ENCODE measurements at regions not wholly inside any gene's neighbourhood (a gene's known extent, or its start where the extent isn't known, plus 50 kb on each side); places are given as distances from the start of the nearest gene placed in this dataset.

DNA sequence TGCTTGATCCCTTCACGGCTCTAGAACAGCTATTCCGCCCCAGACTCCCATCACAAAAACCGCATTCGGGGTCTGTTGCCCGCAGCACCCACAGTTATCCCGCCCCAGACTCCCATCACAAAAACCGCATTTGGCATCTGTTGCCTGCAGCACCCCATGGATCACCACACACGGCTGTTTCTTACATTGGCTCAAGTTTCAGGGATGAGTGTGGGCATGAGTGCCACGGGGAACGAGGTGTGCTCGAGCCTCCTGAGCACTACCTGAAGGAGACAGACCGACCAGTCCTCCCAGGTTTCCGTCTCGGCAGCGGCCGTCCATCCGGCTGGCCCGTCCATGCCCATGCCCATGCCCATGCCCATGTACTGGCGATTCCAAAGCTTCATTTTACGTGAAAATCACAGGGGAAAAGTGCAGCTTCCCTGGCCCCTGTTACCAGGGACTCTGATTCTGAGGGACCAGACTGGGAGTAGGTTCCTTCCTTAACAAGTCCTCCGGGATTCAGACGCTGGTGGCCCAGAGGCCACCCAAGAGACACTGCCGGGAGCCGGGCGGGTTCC, 66.4 kb upstream of the INSIG1 start:
- no peak for DNase-seq
- Mint-ChIP-seq H3K36me3 (no peaks in the 10 kb centered on the region), H3K27me3 (peaks cover 0 to 4% of the 10 kb centered on the region in 2 donors), H3K4me3 (no peak overlapping the region), H3K27ac (peak overlapping the region in 1 of 7 donors; percentile 20), H3K9me3 (no peaks in the 10 kb centered on the region), H3K4me1 (no peaks in the 10 kb centered on the region)
- Histone ChIP-seq H3K36me3 (ENCODE audit: insufficient read depth, low read length) (no peaks in the 10 kb centered on the region), H3K4me3 (ENCODE audit: low read length in 2 of 2) (no peak overlapping the region), H3K27ac (ENCODE audit: low read depth, low read length) (no peak overlapping the region), H3K9me3 (ENCODE audit: control insufficient read depth in 1 of 2, low read length in 2 of 2) (no peaks in the 10 kb centered on the region), H3K4me1 (ENCODE audit: insufficient read depth, low read length) (no peaks in the 10 kb centered on the region), H3K27me3 (ENCODE audit: insufficient read depth, low read length) (no peaks in the 10 kb centered on the region)
- ChIA-PET POLR2A (ENCODE audit: partially characterized antibody) (no interaction called here), CTCF (ENCODE audit: partially characterized antibody) (no interaction called here)
- intact Hi-C loops (cut with micrococcal nuclease), result no loop called here

DNA sequence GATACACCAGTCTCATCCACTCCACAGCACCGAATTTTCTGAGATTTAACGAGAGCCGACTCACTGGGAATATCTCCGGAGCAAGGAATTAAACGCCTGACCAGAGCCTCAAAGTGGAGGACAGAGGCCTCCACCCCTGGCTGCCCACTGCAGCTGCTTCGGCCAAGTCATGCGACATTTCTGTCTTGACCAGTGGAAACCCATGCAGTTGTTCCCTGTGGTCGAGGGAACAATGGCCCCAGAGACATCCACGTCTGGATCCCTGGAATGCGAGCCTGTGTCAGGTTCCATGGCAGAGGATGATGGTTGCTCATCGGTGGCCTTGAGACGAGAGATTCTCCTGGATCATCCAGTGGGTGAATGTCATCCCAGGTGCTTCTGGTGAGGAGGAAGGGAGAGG, 65.7 kb upstream of the INSIG1 start:
- Histone ChIP-seq H3K4me1 (ENCODE audit: insufficient read depth, low read length) (no peaks in the 10 kb centered on the region), H3K27me3 (ENCODE audit: insufficient read depth, low read length) (no peaks in the 10 kb centered on the region), H3K36me3 (ENCODE audit: insufficient read depth, low read length) (no peaks in the 10 kb centered on the region), H3K4me3 (ENCODE audit: low read length in 2 of 2) (no peak overlapping the region), H3K27ac (ENCODE audit: low read depth, low read length) (no peak overlapping the region), H3K9me3 (ENCODE audit: control insufficient read depth in 1 of 2, low read length in 2 of 2) (no peaks in the 10 kb centered on the region)
- no peak for DNase-seq
- Mint-ChIP-seq H3K9me3 (no peaks in the 10 kb centered on the region), H3K27ac (no peak overlapping the region), H3K4me1 (no peaks in the 10 kb centered on the region), H3K36me3 (no peaks in the 10 kb centered on the region), H3K4me3 (no peak overlapping the region), H3K27me3 (peaks cover 0 to 4% of the 10 kb centered on the region in 2 donors)
- ChIA-PET POLR2A (ENCODE audit: partially characterized antibody) (no interaction called here), CTCF (ENCODE audit: partially characterized antibody) (no interaction called here)
- intact Hi-C loops (cut with micrococcal nuclease), result no loop called here

DNA sequence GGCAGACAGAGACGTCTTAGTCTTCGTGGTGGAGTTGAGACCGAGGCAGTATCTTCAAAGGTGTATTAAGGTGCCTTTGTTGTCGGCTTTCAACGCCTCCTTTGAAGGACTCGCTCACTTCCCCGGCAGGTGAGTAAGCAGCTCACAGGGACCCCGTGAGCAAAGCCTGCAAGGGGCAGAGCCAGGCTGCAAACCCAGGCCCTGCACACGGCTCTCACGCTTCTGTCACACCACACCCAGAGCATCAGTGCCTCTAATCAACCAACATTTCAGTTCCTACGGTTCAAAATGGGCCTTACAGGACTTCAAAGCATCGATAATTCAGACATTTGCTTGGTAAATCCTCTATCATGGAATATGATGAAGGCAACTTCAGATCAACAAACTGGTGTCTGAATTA, 64.8 kb upstream of the INSIG1 start:
- no peaks in the 10 kb centered on the region for H3K36me3 Mint-ChIP-seq
- no peak overlapping the region for H3K27ac Mint-ChIP-seq
- no peak overlapping the region for H3K27ac ChIP-seq (ENCODE audit: low read depth, low read length)
- ChIA-PET CTCF (ENCODE audit: partially characterized antibody) (interaction anchor here (1.0 kb wide), 1 partner anchor 10 kb away, joined by 3 read pairs; no protein-coding TSS in a partner anchor), POLR2A (ENCODE audit: partially characterized antibody) (no interaction called here)
- H3K27me3 Mint-ChIP-seq, result peaks cover 0 to 3% of the 10 kb centered on the region in 2 donors
- H3K9me3 ChIP-seq (ENCODE audit: control insufficient read depth in 1 of 2, low read length in 2 of 2), result no peaks in the 10 kb centered on the region
- intact Hi-C loops (cut with micrococcal nuclease), result no loop called here
- H3K4me1 Mint-ChIP-seq, result no peaks in the 10 kb centered on the region
- no peaks in the 10 kb centered on the region for H3K27me3 ChIP-seq (ENCODE audit: insufficient read depth, low read length)
- no peaks in the 10 kb centered on the region for H3K36me3 ChIP-seq (ENCODE audit: insufficient read depth, low read length)
- H3K4me3 Mint-ChIP-seq, result no peak overlapping the region
- H3K4me1 ChIP-seq (ENCODE audit: insufficient read depth, low read length), result no peaks in the 10 kb centered on the region
- no peak overlapping the region for H3K4me3 ChIP-seq (ENCODE audit: low read length in 2 of 2)
- H3K9me3 Mint-ChIP-seq, result no peaks in the 10 kb centered on the region
- DNase-seq, result no peak

DNA sequence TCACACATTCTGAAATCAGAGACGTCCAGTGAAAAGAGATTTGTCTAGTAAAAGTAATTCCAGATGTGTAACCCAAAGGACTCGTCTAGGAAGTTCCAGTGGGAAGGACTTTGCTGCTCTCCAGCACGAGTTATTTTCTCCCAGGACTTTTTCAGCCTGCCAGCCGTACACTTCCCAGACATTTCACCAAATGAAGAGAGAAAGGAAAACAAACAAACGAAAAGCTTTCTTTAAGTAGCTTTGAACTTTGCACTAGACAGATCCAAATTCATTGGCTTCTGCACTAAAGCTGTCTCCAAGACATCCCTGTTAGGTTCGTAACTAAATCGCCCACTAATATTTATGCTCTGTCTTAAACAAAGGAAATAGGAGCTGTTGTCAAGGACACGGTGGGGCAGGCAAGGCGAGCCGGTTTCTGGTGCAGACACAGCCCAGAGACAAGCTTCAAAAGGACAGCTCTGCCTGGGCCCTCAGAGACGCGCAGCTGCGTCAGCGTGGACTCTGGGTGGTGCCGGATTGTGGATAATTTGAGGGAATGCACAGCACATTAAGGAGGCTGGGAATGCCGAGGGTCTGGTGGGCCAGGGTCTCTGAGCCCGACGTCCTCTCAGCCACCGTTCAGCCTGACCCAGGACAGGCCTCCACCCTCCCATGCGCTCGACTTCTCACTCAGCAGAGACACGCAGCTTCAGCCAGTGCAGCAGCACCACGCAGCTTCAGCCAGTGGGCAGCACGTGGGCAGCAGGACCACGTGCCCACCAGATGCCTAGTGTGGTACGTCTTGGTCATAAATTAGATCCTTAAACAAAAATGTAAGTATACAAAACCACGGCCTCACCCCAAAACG, 64.1 kb upstream of the INSIG1 start:
- POLR2A ChIA-PET (ENCODE audit: partially characterized antibody), result no interaction called here
- Mint-ChIP-seq H3K36me3 (no peaks in the 10 kb centered on the region), H3K27me3 (peaks cover 3% of the 10 kb centered on the region in 2 donors)

DNA sequence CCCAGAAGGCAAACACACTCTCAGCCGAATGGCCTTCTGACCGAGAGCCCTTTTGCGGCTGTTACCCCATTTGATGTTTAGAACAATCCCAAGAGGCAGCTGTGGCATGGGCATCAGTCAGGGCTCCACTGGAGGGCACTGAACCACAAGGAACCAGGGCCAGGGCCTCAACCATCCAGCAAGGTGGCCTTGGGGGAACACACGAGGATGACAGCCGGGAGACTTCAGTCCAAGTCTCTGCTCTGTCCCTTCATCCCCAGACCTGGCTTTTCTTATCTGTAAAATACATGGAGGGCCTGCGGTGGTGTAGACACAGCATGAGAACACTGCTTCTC, 63.6 kb upstream of the INSIG1 start:
- peaks cover 6 to 7% of the 10 kb centered on the region in 2 donors for H3K27me3 Mint-ChIP-seq
- Histone ChIP-seq H3K4me1 (ENCODE audit: insufficient read depth, low read length) (no peaks in the 10 kb centered on the region), H3K27ac (ENCODE audit: low read depth, low read length) (no peak overlapping the region), H3K4me3 (ENCODE audit: low read length in 2 of 2) (no peak overlapping the region), H3K36me3 (ENCODE audit: insufficient read depth, low read length) (no peaks in the 10 kb centered on the region), H3K27me3 (ENCODE audit: insufficient read depth, low read length) (no peaks in the 10 kb centered on the region), H3K9me3 (ENCODE audit: control insufficient read depth in 1 of 2, low read length in 2 of 2) (no peaks in the 10 kb centered on the region)
- ChIA-PET POLR2A (ENCODE audit: partially characterized antibody) (no interaction called here), CTCF (ENCODE audit: partially characterized antibody) (interaction anchor here (1.5 kb wide), 1 partner anchor 111 kb away, joined by 6 read pairs; no protein-coding TSS in a partner anchor)
- intact Hi-C loops (cut with micrococcal nuclease), result loop anchor here (1.0 kb wide), 1 partner anchor 111 kb away; no protein-coding TSS in a partner anchor
- no peak for DNase-seq
- no peak overlapping the region for H3K4me3 Mint-ChIP-seq
- H3K27ac Mint-ChIP-seq, result no peak overlapping the region
- H3K4me1 Mint-ChIP-seq, result no peaks in the 10 kb centered on the region
- no peaks in the 10 kb centered on the region for H3K9me3 Mint-ChIP-seq
- H3K36me3 Mint-ChIP-seq, result no peaks in the 10 kb centered on the region

More for the DNA sequence above, 64.1 kb upstream of the INSIG1 start:
- Histone ChIP-seq H3K27me3 (ENCODE audit: insufficient read depth, low read length) (no peaks in the 10 kb centered on the region), H3K36me3 (ENCODE audit: insufficient read depth, low read length) (no peaks in the 10 kb centered on the region), H3K9me3 (ENCODE audit: control insufficient read depth in 1 of 2, low read length in 2 of 2) (no peaks in the 10 kb centered on the region), H3K4me1 (ENCODE audit: insufficient read depth, low read length) (no peaks in the 10 kb centered on the region), H3K27ac (ENCODE audit: low read depth, low read length) (no peak overlapping the region), H3K4me3 (ENCODE audit: low read length in 2 of 2) (no peak overlapping the region)
- intact Hi-C loops (cut with micrococcal nuclease), result loop anchor here (1.0 kb wide), 1 partner anchor 112 kb away; no protein-coding TSS in a partner anchor
- no peaks in the 10 kb centered on the region for H3K9me3 Mint-ChIP-seq
- H3K27ac Mint-ChIP-seq, result no peak overlapping the region
- H3K4me3 Mint-ChIP-seq, result peak overlapping the region in 1 of 8 donors; percentile 36
- DNase-seq, result no peak
- CTCF ChIA-PET (ENCODE audit: partially characterized antibody), result interaction anchor here (1.0 to 1.5 kb wide), 2 partner anchors 9 to 112 kb away, joined by 3 to 6 read pairs; no protein-coding TSS in a partner anchor
- H3K4me1 Mint-ChIP-seq, result no peaks in the 10 kb centered on the region

DNA sequence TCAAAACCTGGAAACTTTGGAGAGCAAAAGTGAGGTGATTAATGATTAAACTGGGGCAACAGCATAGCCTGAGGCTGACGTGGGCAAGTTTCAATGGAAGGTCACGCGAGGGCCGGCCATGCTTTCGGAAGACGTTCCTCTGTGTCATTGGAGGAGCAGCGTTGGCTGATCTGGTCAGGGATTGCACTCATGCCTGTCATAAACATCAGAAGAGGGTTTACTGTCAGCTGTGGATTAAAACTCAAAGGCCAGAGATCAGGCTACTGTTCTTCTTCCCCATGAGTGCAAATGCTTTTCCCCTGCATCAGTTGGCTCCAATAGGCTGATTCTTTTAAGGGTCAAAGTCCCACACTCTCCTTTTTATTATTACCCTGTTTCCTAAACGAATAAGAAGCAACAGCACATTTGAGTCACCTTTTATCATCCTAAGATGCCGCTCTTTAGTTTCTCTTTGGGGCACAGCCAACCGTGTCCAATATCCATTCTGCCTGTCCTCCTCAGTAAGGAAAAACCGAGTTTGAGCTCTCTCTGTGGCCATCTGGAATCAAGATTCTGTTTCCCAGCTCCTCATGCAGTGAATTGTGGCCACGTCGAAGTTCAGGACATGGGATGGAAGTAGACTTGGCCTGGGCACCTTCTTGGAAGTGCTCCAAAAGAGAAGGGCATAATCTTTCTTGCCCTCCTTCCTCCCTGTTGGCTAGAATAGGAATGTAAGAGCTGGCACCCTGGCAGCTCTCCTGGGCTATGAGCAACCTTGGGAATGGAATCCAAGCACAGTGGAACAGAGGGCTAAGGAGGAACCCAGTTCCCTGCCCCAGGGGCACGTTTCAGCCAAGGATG, 62.5 kb upstream of the INSIG1 start:
- Mint-ChIP-seq H3K4me1 (no peaks in the 10 kb centered on the region), H3K36me3 (no peaks in the 10 kb centered on the region), H3K4me3 (no peak overlapping the region), H3K27ac (no peak overlapping the region), H3K27me3 (peaks cover 12 to 14% of the 10 kb centered on the region in 2 donors), H3K9me3 (no peaks in the 10 kb centered on the region)
- H3K27ac ChIP-seq (ENCODE audit: low read depth, low read length), result no peak overlapping the region
- intact Hi-C loops (cut with micrococcal nuclease), result loop anchor here (1.0 kb wide), 1 partner anchor 110 kb away; no protein-coding TSS in a partner anchor
- DNase-seq, result no peak
- H3K27me3 ChIP-seq (ENCODE audit: insufficient read depth, low read length), result no peaks in the 10 kb centered on the region
- H3K4me3 ChIP-seq (ENCODE audit: low read length in 2 of 2), result no peak overlapping the region
- ChIA-PET CTCF (ENCODE audit: partially characterized antibody) (interaction anchor here (1.5 kb wide), 1 partner anchor 110 kb away, joined by 6 read pairs; no protein-coding TSS in a partner anchor), POLR2A (ENCODE audit: partially characterized antibody) (no interaction called here)
- H3K9me3 ChIP-seq (ENCODE audit: control insufficient read depth in 1 of 2, low read length in 2 of 2), result no peaks in the 10 kb centered on the region
- no peaks in the 10 kb centered on the region for H3K4me1 ChIP-seq (ENCODE audit: insufficient read depth, low read length)
- H3K36me3 ChIP-seq (ENCODE audit: insufficient read depth, low read length), result no peaks in the 10 kb centered on the region

DNA sequence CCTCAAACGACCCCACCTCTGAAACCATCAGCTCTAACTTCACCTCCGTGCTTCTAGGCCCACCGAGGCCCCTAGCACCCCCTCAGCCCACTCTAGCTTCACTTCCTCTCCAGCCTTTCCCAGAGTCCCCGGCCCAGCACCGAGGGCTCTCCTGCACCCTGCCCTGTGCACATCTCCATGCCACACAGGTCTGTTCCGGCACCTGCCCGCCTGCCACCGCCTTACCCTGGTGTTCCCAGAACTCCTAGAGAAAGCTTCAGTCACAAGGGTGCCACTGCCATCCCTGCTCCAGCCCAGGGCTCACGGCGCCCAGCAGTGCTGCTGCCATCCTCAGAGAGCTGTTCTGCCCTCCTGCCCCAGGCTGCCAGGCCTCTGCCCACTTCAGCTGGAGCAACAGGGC, 61.3 kb upstream of the INSIG1 start:
- H3K4me1 Mint-ChIP-seq, result no peaks in the 10 kb centered on the region
- H3K4me1 ChIP-seq (ENCODE audit: insufficient read depth, low read length), result no peaks in the 10 kb centered on the region
- H3K27me3 ChIP-seq (ENCODE audit: insufficient read depth, low read length), result no peaks in the 10 kb centered on the region
- intact Hi-C loops (cut with micrococcal nuclease), result no loop called here
- no peaks in the 10 kb centered on the region for H3K9me3 Mint-ChIP-seq
- no peak for DNase-seq
- H3K27me3 Mint-ChIP-seq, result peaks cover 12 to 14% of the 10 kb centered on the region in 2 donors
- no peak overlapping the region for H3K27ac ChIP-seq (ENCODE audit: low read depth, low read length)
- ChIA-PET POLR2A (ENCODE audit: partially characterized antibody) (no interaction called here), CTCF (ENCODE audit: partially characterized antibody) (interaction anchor here (1.0 kb wide), 1 partner anchor 109 kb away, joined by 3 read pairs; no protein-coding TSS in a partner anchor)
- no peaks in the 10 kb centered on the region for H3K36me3 Mint-ChIP-seq
- H3K27ac Mint-ChIP-seq, result no peak overlapping the region
- no peak overlapping the region for H3K4me3 Mint-ChIP-seq
- H3K36me3 ChIP-seq (ENCODE audit: insufficient read depth, low read length), result no peaks in the 10 kb centered on the region
- H3K4me3 ChIP-seq (ENCODE audit: low read length in 2 of 2), result no peak overlapping the region
- no peaks in the 10 kb centered on the region for H3K9me3 ChIP-seq (ENCODE audit: control insufficient read depth in 1 of 2, low read length in 2 of 2)

All from CD4-positive, alpha-beta memory T cell (primary cell).